ENCODE measurements at regions not wholly inside any gene's neighbourhood (a gene's known extent, or its start where the extent isn't known, plus 50 kb on each side); places are given as distances from the start of the nearest gene placed in this dataset.

- no peaks in the 10 kb centered on the region for H3K9me3 ChIP-seq (ENCODE audit: low read length)
- no peak overlapping the region for H3K9ac ChIP-seq (ENCODE audit: low read length)
- no peak overlapping the region for H3K27ac ChIP-seq (ENCODE audit: low read length)
- H3K27me3 ChIP-seq (ENCODE audit: insufficient read depth, low read depth, low read length): no peaks in the 10 kb centered on the region
- H4K20me1 ChIP-seq (ENCODE audit: insufficient read depth): no peaks in the 10 kb centered on the region
- H3F3A ChIP-seq (ENCODE audit: insufficient read depth, low read length, poor library complexity, severe bottlenecking): no peaks in the 10 kb centered on the region
- no peaks in the 10 kb centered on the region for H3K9me2 ChIP-seq (ENCODE audit: insufficient read depth, low read length)
- no peak overlapping the region for H3K4me2 ChIP-seq (ENCODE audit: low read length)
- H2AFZ ChIP-seq (ENCODE audit: low read depth, low read length): no peak overlapping the region
- no peak for TF ChIP-seq TAF1 (IDR thresholded peaks at IDR 0.05; ENCODE audit: low read depth)
- TF ChIP-seq MXI1 (conservative IDR thresholded peaks at IDR 0.05; ENCODE audit: poor library complexity, severe bottlenecking): no peak
- TF ChIP-seq RAD21 (conservative IDR thresholded peaks at IDR 0.05): no peak
- no peak for TF ChIP-seq POLR2AphosphoS5 (IDR thresholded peaks at IDR 0.05)
- TF ChIP-seq SMC3 (conservative IDR thresholded peaks at IDR 0.05; ENCODE audit: poor library complexity): no peak
- TF ChIP-seq REST (IDR thresholded peaks at IDR 0.05; ENCODE audit: borderline replicate concordance): no peak
- no peak for TF ChIP-seq CTCF (IDR thresholded peaks at IDR 0.05; ENCODE audit: poor library complexity, severe bottlenecking)
- TF ChIP-seq EP300 (conservative IDR thresholded peaks at IDR 0.05; ENCODE audit: poor library complexity, severe bottlenecking): no peak
- TF ChIP-seq EZH2 (IDR thresholded peaks at IDR 0.05; ENCODE audit: borderline replicate concordance, insufficient read depth, low read length, poor library complexity, severe bottlenecking): no peak
- H3K4me3 ChIP-seq (ENCODE audit: low read length): no peak overlapping the region
- H3K36me3 ChIP-seq (ENCODE audit: insufficient read depth, low read length): no peaks in the 10 kb centered on the region
- H3K79me2 ChIP-seq (replicated peaks; ENCODE audit: insufficient read depth, low read length): no peaks in the 10 kb centered on the region
Observed at GRCh38 chr4:133594390-133595207, 445.5 kb downstream of the PCDH10 start.

GRCh38 chr4:133593764-133594163 lies 444.7 kb downstream of the PCDH10 start:
- Histone ChIP-seq H3K9me3 (ENCODE audit: low read length) (no peaks in the 10 kb centered on the region), H3F3A (ENCODE audit: insufficient read depth, low read length, poor library complexity, severe bottlenecking) (no peaks in the 10 kb centered on the region), H3K27me3 (ENCODE audit: insufficient read depth, low read depth, low read length) (no peaks in the 10 kb centered on the region), H3K4me3 (ENCODE audit: low read length) (no peak overlapping the region), H3K36me3 (ENCODE audit: insufficient read depth, low read length) (no peaks in the 10 kb centered on the region), H3K27ac (ENCODE audit: low read length) (no peak overlapping the region), H4K20me1 (ENCODE audit: insufficient read depth) (no peaks in the 10 kb centered on the region), H2AFZ (ENCODE audit: low read depth, low read length) (no peak overlapping the region), H3K9ac (ENCODE audit: low read length) (no peak overlapping the region), H3K4me2 (ENCODE audit: low read length) (no peak overlapping the region), H3K9me2 (ENCODE audit: insufficient read depth, low read length) (no peaks in the 10 kb centered on the region), H3K79me2 (replicated peaks; ENCODE audit: insufficient read depth, low read length) (no peaks in the 10 kb centered on the region)
- TF ChIP-seq POLR2AphosphoS5 (IDR thresholded peaks at IDR 0.05) (no peak), TAF1 (IDR thresholded peaks at IDR 0.05; ENCODE audit: low read depth) (no peak), EP300 (conservative IDR thresholded peaks at IDR 0.05; ENCODE audit: poor library complexity, severe bottlenecking) (no peak), SMC3 (conservative IDR thresholded peaks at IDR 0.05; ENCODE audit: poor library complexity) (no peak), EZH2 (IDR thresholded peaks at IDR 0.05; ENCODE audit: borderline replicate concordance, insufficient read depth, low read length, poor library complexity, severe bottlenecking) (no peak), MXI1 (conservative IDR thresholded peaks at IDR 0.05; ENCODE audit: poor library complexity, severe bottlenecking) (no peak), CTCF (IDR thresholded peaks at IDR 0.05; ENCODE audit: poor library complexity, severe bottlenecking) (no peak), REST (IDR thresholded peaks at IDR 0.05; ENCODE audit: borderline replicate concordance) (no peak)

Measured in neural cell (in vitro differentiated cells).